HepG2 (cell line): ENCODE measurements at regions not wholly inside any gene's neighbourhood (a gene's known extent, or its start where the extent isn't known, plus 50 kb on each side); places are given as distances from the start of the nearest gene placed in this dataset.

ENCODE experiments used
- FOXK1 ChIP-seq: sonication (generic); formaldehyde crosslinking; IDR thresholded peaks from 2 replicates; pipeline ENCODE4 v1.4.0; 2020; ENCODE audit warnings: low read depth, missing genetic modification reagents, borderline replicate concordance
- ZNF326 ChIP-seq: sonication (generic); formaldehyde crosslinking; IDR thresholded peaks from 2 replicates; pipeline ENCODE4 v1.4.0; 2020; ENCODE audit warnings: missing genetic modification reagents, borderline replicate concordance
- ZNF639 ChIP-seq: conservative IDR thresholded peaks from 2 replicates; pipeline ENCODE4 v1.6.1; 2018; ENCODE audit warnings: missing genetic modification reagents

GRCh38 chr7:35495377-35495776 is 199.6 kb downstream of the HERPUD2 start:
- no peak for TF ChIP-seq ZNF326 (CRISPR knock-in tag)
- no peak for TF ChIP-seq ZNF639 (CRISPR knock-in tag)
- TF ChIP-seq FOXK1 (CRISPR knock-in tag) = no peak
